H9 (cell line): ENCODE measurements at regions not wholly inside any gene's neighbourhood (a gene's known extent, or its start where the extent isn't known, plus 50 kb on each side); places are given as distances from the start of the nearest gene placed in this dataset.

Source experiments
- DNase-seq: peaks from one replicate; pipeline ENCODE4 v3.0.0-alpha.2; 2017
- H2AFZ ChIP-seq: one replicate; pipeline ENCODE4 v1.6.1; 2013; ENCODE audit warnings: mild to moderate bottlenecking, low read length, control low read depth, moderate library complexity
- H2AK5ac ChIP-seq: 2 replicates; pipeline ENCODE4 v1.6.1; 2013; ENCODE audit warnings: low read length, control low read depth, mixed read lengths; ENCODE audit not compliant: insufficient read length
- H2BK120ac ChIP-seq: one replicate; pipeline ENCODE4 v1.6.1; 2013; ENCODE audit warnings: low read depth, mild to moderate bottlenecking, low read length, control low read depth, inconsistent platforms; ENCODE audit not compliant: poor library complexity, severe bottlenecking
- H2BK12ac ChIP-seq: 2 replicates; pipeline ENCODE4 v1.6.1; 2013; ENCODE audit warnings: low read length, control low read depth, mixed read lengths, low read depth; ENCODE audit not compliant: insufficient read length
- H2BK15ac ChIP-seq: 2 replicates; pipeline ENCODE4 v1.6.1; 2013; ENCODE audit warnings: low read depth, low read length, control low read depth
- H2BK20ac ChIP-seq: one replicate; pipeline ENCODE4 v1.6.1; 2013; ENCODE audit warnings: low read depth, mild to moderate bottlenecking, low read length, control low read depth, inconsistent platforms; ENCODE audit not compliant: poor library complexity, severe bottlenecking
- H2BK5ac ChIP-seq: 2 replicates; pipeline ENCODE4 v1.6.1; 2013; ENCODE audit warnings: low read length, control low read depth, mixed read lengths; ENCODE audit not compliant: insufficient read length
- H3K14ac ChIP-seq: 2 replicates; pipeline ENCODE4 v1.6.1; 2013; ENCODE audit warnings: low read length, control low read depth; ENCODE audit not compliant: insufficient read depth
- H3K18ac ChIP-seq: 2 replicates; pipeline ENCODE4 v1.6.1; 2013; ENCODE audit warnings: low read depth, mild to moderate bottlenecking, mixed read lengths, low read length, control low read depth; ENCODE audit not compliant: insufficient read length
- H3K23ac ChIP-seq: 2 replicates; pipeline ENCODE4 v1.6.1; 2013; ENCODE audit warnings: low read length, control low read depth, mixed read lengths, low read depth; ENCODE audit not compliant: insufficient read length
- H3K23me2 ChIP-seq: 2 replicates; pipeline ENCODE4 v1.6.1; 2013; ENCODE audit warnings: low read depth, mild to moderate bottlenecking, mixed read lengths, low read length, control low read depth; ENCODE audit not compliant: insufficient read length, poor library complexity, severe bottlenecking
- H3K27ac ChIP-seq: 2 replicates; pipeline ENCODE4 v1.5.1; 2013; ENCODE audit warnings: low read length, control low read depth, mixed read lengths, low read depth; ENCODE audit not compliant: insufficient read length
- H3K27me3 ChIP-seq: 2 replicates; pipeline ENCODE4 v1.6.1; 2013; ENCODE audit warnings: low read length, control low read depth, inconsistent platforms; ENCODE audit not compliant: insufficient read depth
- H3K4ac ChIP-seq: 2 replicates; pipeline ENCODE4 v1.6.1; 2013; ENCODE audit warnings: low read depth, mild to moderate bottlenecking, control low read depth, inconsistent platforms, low read length, moderate library complexity
- H3K4me1 ChIP-seq: 2 replicates; pipeline ENCODE4 v1.6.1; 2013; ENCODE audit warnings: low read length, control low read depth, inconsistent platforms; ENCODE audit not compliant: insufficient read depth
- H3K4me2 ChIP-seq: 2 replicates; pipeline ENCODE4 v1.6.1; 2013; ENCODE audit warnings: low read length, control low read depth, mixed read lengths; ENCODE audit not compliant: insufficient read length, insufficient read depth
- H3K56ac ChIP-seq: 2 replicates; pipeline ENCODE4 v1.6.1; 2013; ENCODE audit warnings: low read depth, mild to moderate bottlenecking, mixed read lengths, low read length, control low read depth; ENCODE audit not compliant: insufficient read length
- H3K79me1 ChIP-seq: 2 replicates; pipeline ENCODE4 v1.6.1; 2013; ENCODE audit warnings: low read depth, mild to moderate bottlenecking, moderate library complexity, low read length, control low read depth, inconsistent platforms; ENCODE audit not compliant: insufficient read depth, poor library complexity, severe bottlenecking
- H3K79me2 ChIP-seq: 2 replicates; pipeline ENCODE4 v1.6.1; 2013; ENCODE audit warnings: low read length, control low read depth, inconsistent platforms; ENCODE audit not compliant: insufficient read depth
- H3K9ac ChIP-seq: 2 replicates; pipeline ENCODE4 v1.6.1; 2013; ENCODE audit warnings: low read length, control low read depth, mixed read lengths; ENCODE audit not compliant: insufficient read length; ENCODE audit errors: extremely low read depth
- H3K9me3 ChIP-seq: one replicate; pipeline ENCODE4 v1.6.1; 2013; ENCODE audit warnings: low read depth, low read length, inconsistent platforms; ENCODE audit not compliant: control insufficient read depth
- H3T11ph ChIP-seq: one replicate; pipeline ENCODE4 v1.6.1; 2013; ENCODE audit warnings: mild to moderate bottlenecking, low read length, control low read depth, inconsistent platforms
- H4K20me1 ChIP-seq: one replicate; pipeline ENCODE4 v1.6.1; 2013; ENCODE audit not compliant: control insufficient read depth, insufficient read length, insufficient read depth
- H4K5ac ChIP-seq: 2 replicates; pipeline ENCODE4 v1.6.1; 2013; ENCODE audit warnings: low read depth, mild to moderate bottlenecking, mixed read lengths, low read length, control low read depth; ENCODE audit not compliant: insufficient read length
- H4K8ac ChIP-seq: replicated peaks from 2 replicates; pipeline ENCODE4 v1.6.1; 2013; ENCODE audit warnings: low read length, control low read depth, mixed read lengths, low read depth; ENCODE audit not compliant: insufficient read length
- H4K91ac ChIP-seq: 2 replicates; pipeline ENCODE4 v1.6.1; 2013; ENCODE audit warnings: low read depth, mild to moderate bottlenecking, moderate library complexity, mixed read lengths, low read length, control low read depth; ENCODE audit not compliant: insufficient read length
- H3K27ac Mint-ChIP-seq, 3 experiments: 2 replicates in 2 of 3; 3 replicates in 1 of 3; pipeline ENCODE4 v1.8.0; 2020 to 2021; ENCODE audit warnings: mixed read lengths in 3 of 3, mild to moderate bottlenecking in 1 of 3, moderate library complexity in 1 of 3
- H3K27me3 Mint-ChIP-seq: 2 replicates; pipeline ENCODE4 v1.8.0; 2021; ENCODE audit warnings: low read depth, mild to moderate bottlenecking, moderate library complexity, mixed read lengths
- H3K36me3 Mint-ChIP-seq, 3 experiments: 2 replicates in 2 of 3; 3 replicates in 1 of 3; pipeline ENCODE4 v1.8.0; 2020 to 2021; ENCODE audit warnings: low read depth in 3 of 3, mixed read lengths in 3 of 3; ENCODE audit not compliant: insufficient read depth in 1 of 3
- H3K4me1 Mint-ChIP-seq, 2 experiments: 2 replicates each; pipeline ENCODE4 v1.8.0; 2020; ENCODE audit warnings: mixed read lengths in 2 of 2
- H3K4me3 Mint-ChIP-seq, 2 experiments: 2 replicates in 1 of 2; 3 replicates in 1 of 2; pipeline ENCODE4 v1.8.0; 2020 to 2021; ENCODE audit warnings: mild to moderate bottlenecking in 2 of 2, mixed read lengths in 2 of 2, moderate library complexity in 1 of 2
- H3K9me3 Mint-ChIP-seq, 2 experiments: 2 replicates in 1 of 2; 3 replicates in 1 of 2; pipeline ENCODE4 v1.8.0; 2020; ENCODE audit warnings: mild to moderate bottlenecking in 2 of 2, mixed read lengths in 2 of 2, moderate library complexity in 1 of 2
- WGBS: extraction: QIAGEN DNeasy Blood & Tissue Kit; methylation state at CpG from one replicate; pipeline ENCODE4 v1.1.7; 2013; ENCODE audit warnings: missing lambda C conversion rate, low lambda C conversion rate, mixed read lengths; ENCODE audit not compliant: insufficient read length; ENCODE audit errors: extremely low coverage; 5-methylcytosine and 5-hydroxymethylcytosine counted together
- TF ChIP-seq, protein P1 (sequence below): fragments of 200-600 bp; sonication (generic); conservative IDR thresholded peaks from 3 replicates; pipeline ENCODE4 v1.8.0; 2021; ENCODE audit warnings: antibody characterized with exemption, mild to moderate bottlenecking

DNA sequence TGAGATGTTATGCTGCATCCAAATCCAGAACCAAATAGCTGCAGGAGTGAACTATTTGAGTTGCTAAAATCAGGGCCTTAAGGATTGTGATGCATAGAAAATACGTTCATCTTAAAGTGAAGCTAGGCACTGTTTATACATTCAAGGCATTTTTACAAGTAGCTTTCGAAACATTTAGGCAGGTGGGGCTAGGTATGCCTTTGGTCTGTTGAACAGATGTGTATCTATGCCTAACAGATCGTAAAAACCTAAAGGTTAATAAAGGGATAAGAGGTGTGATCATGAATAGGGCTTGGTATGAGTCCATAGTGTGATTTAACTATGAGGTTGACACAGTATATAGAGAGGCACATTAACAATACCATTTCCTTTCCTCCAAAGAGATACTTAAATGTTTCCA lies 262.5 kb downstream of the SEMA3D start:
- H2AK5ac ChIP-seq, result no peak overlapping the region
- Mint-ChIP-seq H3K4me3 (no peak overlapping the region), H3K9me3 (peaks cover 6 to 7% of the 10 kb centered on the region in 2 experiments; a peak in 4 of 5 replicates), H3K4me1 (peaks cover 9 to 19% of the 10 kb centered on the region in 2 experiments; a peak in 3 of 4 replicates), H3K27me3 (no peaks in the 10 kb centered on the region), H3K27ac (no peak overlapping the region; a peak in 1 of 7 replicates), H3K36me3 (peaks cover under 1 to 14% (median 7%) of the 10 kb centered on the region in 3 experiments; a peak in 6 of 7 replicates)
- no peaks in the 10 kb centered on the region for H4K20me1 ChIP-seq
- H3K4ac ChIP-seq, result no peak overlapping the region
- no peak overlapping the region for H2BK20ac ChIP-seq
- H3K27me3 ChIP-seq, result no peaks in the 10 kb centered on the region
- WGBS, result no CpG with 5 or more reads among the region's 3 CpGs
- no peak overlapping the region for H4K8ac ChIP-seq
- no peak overlapping the region for H4K91ac ChIP-seq
- no peak overlapping the region for H3K18ac ChIP-seq
- TF ChIP-seq, protein P1, sequence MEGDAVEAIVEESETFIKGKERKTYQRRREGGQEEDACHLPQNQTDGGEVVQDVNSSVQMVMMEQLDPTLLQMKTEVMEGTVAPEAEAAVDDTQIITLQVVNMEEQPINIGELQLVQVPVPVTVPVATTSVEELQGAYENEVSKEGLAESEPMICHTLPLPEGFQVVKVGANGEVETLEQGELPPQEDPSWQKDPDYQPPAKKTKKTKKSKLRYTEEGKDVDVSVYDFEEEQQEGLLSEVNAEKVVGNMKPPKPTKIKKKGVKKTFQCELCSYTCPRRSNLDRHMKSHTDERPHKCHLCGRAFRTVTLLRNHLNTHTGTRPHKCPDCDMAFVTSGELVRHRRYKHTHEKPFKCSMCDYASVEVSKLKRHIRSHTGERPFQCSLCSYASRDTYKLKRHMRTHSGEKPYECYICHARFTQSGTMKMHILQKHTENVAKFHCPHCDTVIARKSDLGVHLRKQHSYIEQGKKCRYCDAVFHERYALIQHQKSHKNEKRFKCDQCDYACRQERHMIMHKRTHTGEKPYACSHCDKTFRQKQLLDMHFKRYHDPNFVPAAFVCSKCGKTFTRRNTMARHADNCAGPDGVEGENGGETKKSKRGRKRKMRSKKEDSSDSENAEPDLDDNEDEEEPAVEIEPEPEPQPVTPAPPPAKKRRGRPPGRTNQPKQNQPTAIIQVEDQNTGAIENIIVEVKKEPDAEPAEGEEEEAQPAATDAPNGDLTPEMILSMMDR, result no peak
- H4K5ac ChIP-seq, result no peak overlapping the region
- no peaks in the 10 kb centered on the region for H3K79me2 ChIP-seq
- no peak overlapping the region for H2BK15ac ChIP-seq
- H2BK120ac ChIP-seq, result no peak overlapping the region
- H3K23me2 ChIP-seq, result no peaks in the 10 kb centered on the region
- no peaks in the 10 kb centered on the region for H3K9me3 ChIP-seq
- H3K27ac ChIP-seq, result no peak overlapping the region
- no peak overlapping the region for H2AFZ ChIP-seq
- no peak overlapping the region for H3K14ac ChIP-seq
- H3T11ph ChIP-seq, result no peak overlapping the region
- no peaks in the 10 kb centered on the region for H3K4me1 ChIP-seq
- H3K9ac ChIP-seq, result no peak overlapping the region
- no peak overlapping the region for H3K56ac ChIP-seq
- no peak for DNase-seq
- H2BK5ac ChIP-seq, result no peak overlapping the region
- no peak overlapping the region for H2BK12ac ChIP-seq
- H3K4me2 ChIP-seq, result no peak overlapping the region
- no peaks in the 10 kb centered on the region for H3K79me1 ChIP-seq
- no peak overlapping the region for H3K23ac ChIP-seq
